GM10266 (cell line): ENCODE measurements at regions not wholly inside any gene's neighbourhood (a gene's known extent, or its start where the extent isn't known, plus 50 kb on each side); places are given as distances from the start of the nearest gene placed in this dataset.

ENCODE experiments used
- DNase-seq: peaks from one replicate; pipeline ENCODE4 v3.0.0; 2012; ENCODE audit errors: extremely low spot score
- TF ChIP-seq, protein P1 (sequence below): IDR thresholded peaks from 2 replicates; pipeline ENCODE4 v1.5.1; 2012; ENCODE audit warnings: mild to moderate bottlenecking, low read depth; ENCODE audit not compliant: control insufficient read depth, insufficient read depth; ENCODE audit errors: missing control alignments

DNA sequence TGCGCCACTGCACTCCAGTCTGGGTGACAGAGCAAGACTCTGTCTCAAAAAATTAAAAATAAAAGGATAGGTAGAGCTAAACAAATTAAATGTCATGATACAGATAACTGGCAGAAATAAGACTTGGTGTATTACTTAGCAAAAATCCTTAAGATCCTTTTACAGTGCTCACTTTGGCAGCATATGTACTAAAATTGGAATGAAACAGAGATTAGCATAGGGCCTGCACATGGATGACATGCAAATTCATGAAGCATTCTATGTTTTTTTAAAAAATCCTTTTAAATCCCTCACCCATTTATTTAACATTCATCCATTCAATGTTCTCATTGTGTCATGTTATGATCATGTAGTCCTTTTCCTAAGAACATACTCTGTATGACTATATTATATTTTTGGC is 528.8 kb downstream of the CD83 start:
- no peak for DNase-seq
- TF ChIP-seq, protein P1, sequence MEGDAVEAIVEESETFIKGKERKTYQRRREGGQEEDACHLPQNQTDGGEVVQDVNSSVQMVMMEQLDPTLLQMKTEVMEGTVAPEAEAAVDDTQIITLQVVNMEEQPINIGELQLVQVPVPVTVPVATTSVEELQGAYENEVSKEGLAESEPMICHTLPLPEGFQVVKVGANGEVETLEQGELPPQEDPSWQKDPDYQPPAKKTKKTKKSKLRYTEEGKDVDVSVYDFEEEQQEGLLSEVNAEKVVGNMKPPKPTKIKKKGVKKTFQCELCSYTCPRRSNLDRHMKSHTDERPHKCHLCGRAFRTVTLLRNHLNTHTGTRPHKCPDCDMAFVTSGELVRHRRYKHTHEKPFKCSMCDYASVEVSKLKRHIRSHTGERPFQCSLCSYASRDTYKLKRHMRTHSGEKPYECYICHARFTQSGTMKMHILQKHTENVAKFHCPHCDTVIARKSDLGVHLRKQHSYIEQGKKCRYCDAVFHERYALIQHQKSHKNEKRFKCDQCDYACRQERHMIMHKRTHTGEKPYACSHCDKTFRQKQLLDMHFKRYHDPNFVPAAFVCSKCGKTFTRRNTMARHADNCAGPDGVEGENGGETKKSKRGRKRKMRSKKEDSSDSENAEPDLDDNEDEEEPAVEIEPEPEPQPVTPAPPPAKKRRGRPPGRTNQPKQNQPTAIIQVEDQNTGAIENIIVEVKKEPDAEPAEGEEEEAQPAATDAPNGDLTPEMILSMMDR: no peak

GRCh38 chr6:14647357-14647756 is 529.8 kb downstream of the CD83 start:
- TF ChIP-seq, protein P1: no peak
- DNase-seq: no peak

DNA sequence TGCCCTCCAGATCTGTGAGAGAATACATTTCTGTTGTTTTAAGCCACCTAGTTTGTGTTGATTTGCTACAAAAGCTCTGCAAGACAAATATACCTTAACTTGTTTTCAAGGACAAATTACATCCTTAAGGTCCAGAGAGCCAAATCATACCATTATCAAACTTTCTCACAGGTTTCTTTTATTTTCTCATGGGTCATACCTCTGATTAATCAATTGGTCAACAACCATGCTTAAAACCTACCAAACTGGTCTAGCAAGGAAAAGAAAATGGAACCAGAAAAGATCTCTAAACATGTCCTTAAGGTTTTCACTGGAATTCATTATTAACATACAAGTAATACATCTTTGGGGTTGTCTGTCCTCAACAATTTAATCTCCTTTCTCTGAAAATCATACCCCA is 535.0 kb downstream of the CD83 start:
- TF ChIP-seq, protein P1: no peak
- DNase-seq: no peak

DNA sequence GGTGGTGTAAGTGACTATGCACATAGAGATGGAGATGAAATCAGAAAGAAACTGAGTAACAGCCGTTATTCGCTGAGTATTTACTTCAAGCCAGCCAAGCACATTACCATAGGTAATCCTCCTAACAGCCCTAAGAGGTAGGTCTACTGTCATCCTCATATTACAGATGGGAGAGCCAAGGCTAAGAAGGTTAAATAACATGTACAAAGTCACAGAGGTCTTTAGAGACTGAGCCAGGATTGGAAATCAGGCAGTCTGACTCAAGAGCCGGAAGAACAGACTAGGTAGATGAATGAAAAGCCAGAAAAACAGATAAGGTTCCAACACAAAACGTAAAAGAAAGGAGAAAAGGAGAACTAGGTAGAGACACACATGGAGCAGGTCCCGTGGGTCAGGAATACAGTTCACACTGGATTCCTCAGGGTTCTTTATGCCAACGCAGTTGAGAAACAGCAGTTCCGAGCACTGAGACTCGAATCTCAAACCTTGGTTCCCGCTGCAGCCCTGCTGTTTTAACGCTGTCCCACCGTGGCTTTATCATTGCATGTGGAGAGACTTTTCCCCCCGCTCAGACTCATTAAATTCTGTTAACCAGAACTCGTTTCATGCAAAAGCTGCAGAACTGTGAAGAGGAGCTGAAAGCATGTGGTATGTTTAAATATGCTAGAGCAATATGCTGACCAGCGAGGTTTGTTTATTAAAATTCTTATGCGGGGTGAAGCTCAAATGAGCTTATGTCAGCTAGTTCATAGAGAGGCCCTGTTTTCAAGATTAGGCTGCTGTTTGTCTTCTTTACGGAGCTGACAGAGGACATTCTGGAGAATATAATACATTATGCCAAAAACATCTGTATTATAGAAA is 537.9 kb downstream of the CD83 start:
- TF ChIP-seq, protein P1: no peak
- DNase-seq: no peak

GRCh38 chr6:14656078-14656521 is 538.5 kb downstream of the CD83 start:
- no peak for DNase-seq
- TF ChIP-seq, protein P1: no peak

- no peak for DNase-seq
- TF ChIP-seq, protein P1: no peak
Observed at GRCh38 chr6:14656649-14657048, 539.1 kb downstream of the CD83 start.

- DNase-seq: no peak
- TF ChIP-seq, protein P1: no peak
Observed at GRCh38 chr6:14658030-14658429, 540.5 kb downstream of the CD83 start.
